ENCODE measurements at regions not wholly inside any gene's neighbourhood (a gene's known extent, or its start where the extent isn't known, plus 50 kb on each side); places are given as distances from the start of the nearest gene placed in this dataset.

DNA sequence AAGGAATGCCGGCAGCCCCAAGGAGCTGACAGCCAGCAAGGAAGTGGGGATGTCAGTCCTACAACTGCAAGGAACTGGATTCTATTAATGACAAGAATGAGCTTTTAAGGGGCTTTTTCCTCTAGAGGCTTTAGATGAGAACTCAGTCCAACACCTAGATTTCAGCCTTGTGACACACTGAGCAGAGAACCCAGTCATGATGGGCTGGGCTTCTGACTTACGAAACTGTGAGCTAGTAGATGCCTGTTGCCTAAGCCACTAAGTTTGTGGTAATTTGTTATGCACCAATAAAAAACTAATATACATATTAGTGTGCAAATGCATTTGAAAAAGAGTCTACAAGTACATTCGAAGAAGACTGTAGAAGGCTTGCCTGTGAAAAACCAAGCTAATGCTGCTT is 263.3 kb downstream of the SOX4 start:
- 100% methylated on average over 1 of the region's 3 CpGs for WGBS (ENCODE audit: insufficient coverage)
- Histone ChIP-seq H3K4me1 (ENCODE audit: control insufficient read depth, insufficient read depth, low read length) (no peaks in the 10 kb centered on the region), H3K27me3 (ENCODE audit: control insufficient read depth, insufficient read depth, low read length) (no peaks in the 10 kb centered on the region), H3K4me3 (ENCODE audit: low read length) (no peak overlapping the region), H3K36me3 (ENCODE audit: control insufficient read depth, insufficient read depth, low read length) (no peaks in the 10 kb centered on the region), H3K9me3 (replicated peaks; ENCODE audit: control insufficient read depth, low read depth, low read length) (no peaks in the 10 kb centered on the region), H3K27ac (ENCODE audit: low read length) (no peak overlapping the region)
- DNase-seq, result no peak

- Histone ChIP-seq H3K27me3 (ENCODE audit: control insufficient read depth, insufficient read depth, low read length) (no peaks in the 10 kb centered on the region), H3K4me1 (ENCODE audit: control insufficient read depth, insufficient read depth, low read length) (no peaks in the 10 kb centered on the region), H3K27ac (ENCODE audit: low read length) (no peak overlapping the region), H3K4me3 (ENCODE audit: low read length) (no peak overlapping the region), H3K36me3 (ENCODE audit: control insufficient read depth, insufficient read depth, low read length) (no peaks in the 10 kb centered on the region), H3K9me3 (replicated peaks; ENCODE audit: control insufficient read depth, low read depth, low read length) (no peaks in the 10 kb centered on the region)
- DNase-seq, result no peak
- WGBS (ENCODE audit: insufficient coverage), result no CpG with 5 or more reads among the region's 1 CpG
These were observed 264.5 kb downstream of the SOX4 start for GRCh38 chr6:21858076-21858475.

DNA sequence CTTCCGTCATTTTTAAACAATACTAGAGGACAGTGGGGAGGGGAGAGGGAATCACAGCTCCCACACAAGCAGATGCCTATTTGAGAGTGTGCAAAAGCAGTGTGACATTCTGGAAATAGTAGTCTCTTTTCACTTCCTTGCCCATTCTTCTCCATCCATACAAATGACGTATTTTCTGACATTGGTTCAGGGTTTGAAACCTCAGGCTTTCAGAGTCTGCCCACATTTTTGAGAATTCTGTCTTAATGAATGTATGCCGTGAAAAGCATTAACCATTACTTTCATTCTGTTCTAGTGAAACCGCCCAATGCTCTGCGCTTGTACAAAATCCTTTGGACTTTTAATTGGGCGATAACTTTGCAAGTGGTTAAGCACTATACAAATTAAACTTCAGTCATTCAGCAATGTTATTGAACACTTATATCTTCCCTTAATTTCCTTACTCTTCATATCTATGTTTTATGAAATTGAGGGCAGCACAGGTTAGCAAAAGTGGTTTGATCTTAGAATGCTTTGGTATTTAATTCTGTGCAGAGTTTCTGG is 265.7 kb downstream of the SOX4 start:
- Histone ChIP-seq H3K4me3 (ENCODE audit: low read length) (no peak overlapping the region), H3K27me3 (ENCODE audit: control insufficient read depth, insufficient read depth, low read length) (no peaks in the 10 kb centered on the region), H3K36me3 (ENCODE audit: control insufficient read depth, insufficient read depth, low read length) (no peaks in the 10 kb centered on the region), H3K4me1 (ENCODE audit: control insufficient read depth, insufficient read depth, low read length) (no peaks in the 10 kb centered on the region), H3K9me3 (replicated peaks; ENCODE audit: control insufficient read depth, low read depth, low read length) (no peaks in the 10 kb centered on the region), H3K27ac (ENCODE audit: low read length) (no peak overlapping the region)
- DNase-seq, result no peak
- WGBS (ENCODE audit: insufficient coverage), result 100% methylated on average over 1 of the region's 6 CpGs

DNA sequence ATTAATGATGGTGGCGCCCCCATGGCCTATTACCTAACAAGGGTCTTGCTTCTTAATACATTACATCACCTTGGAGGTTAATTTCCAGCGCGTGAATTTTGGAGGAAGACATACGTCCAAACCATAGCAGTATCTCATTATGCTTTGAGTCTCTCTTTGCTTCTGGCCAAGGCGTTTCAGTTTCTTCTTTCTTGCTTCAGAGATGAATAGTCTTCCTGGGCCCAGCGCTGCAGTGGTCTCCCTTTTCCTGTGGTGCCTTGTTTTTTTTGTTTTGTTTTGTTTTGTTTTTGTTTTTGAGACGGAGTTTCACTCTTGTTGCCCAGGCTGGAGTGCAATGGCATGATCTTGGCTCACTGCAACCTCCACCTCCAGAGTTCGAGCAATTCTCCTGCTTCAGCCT is 268.4 kb downstream of the SOX4 start:
- H3K4me1 ChIP-seq (ENCODE audit: control insufficient read depth, insufficient read depth, low read length), result no peaks in the 10 kb centered on the region
- DNase-seq, result no peak
- no peaks in the 10 kb centered on the region for H3K36me3 ChIP-seq (ENCODE audit: control insufficient read depth, insufficient read depth, low read length)
- H3K27me3 ChIP-seq (ENCODE audit: control insufficient read depth, insufficient read depth, low read length), result no peaks in the 10 kb centered on the region
- H3K9me3 ChIP-seq (replicated peaks; ENCODE audit: control insufficient read depth, low read depth, low read length), result no peaks in the 10 kb centered on the region
- H3K27ac ChIP-seq (ENCODE audit: low read length), result no peak overlapping the region
- H3K4me3 ChIP-seq (ENCODE audit: low read length), result no peak overlapping the region
- 93% methylated on average over 5 of the region's 8 CpGs for WGBS (ENCODE audit: insufficient coverage)

DNA sequence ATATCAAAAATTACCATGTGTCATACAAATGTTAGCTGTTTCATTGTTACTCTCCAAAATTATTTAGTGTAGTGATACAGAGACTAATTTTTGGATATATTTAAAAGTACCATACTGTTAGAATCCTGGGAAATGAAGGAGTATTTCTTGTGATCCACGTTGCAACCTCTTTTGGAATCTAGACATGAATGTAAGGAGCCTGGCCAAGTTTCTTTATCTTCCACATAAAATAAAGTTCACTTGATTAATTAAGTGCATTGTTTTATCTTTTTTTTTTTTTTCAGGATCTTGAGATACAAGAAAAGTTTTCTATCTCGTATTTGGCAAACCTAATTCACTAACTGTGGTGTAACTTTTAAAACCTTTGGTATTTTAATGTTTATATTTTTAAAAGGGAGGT is 270.7 kb downstream of the SOX4 start:
- no CpG with 5 or more reads among the region's 2 CpGs for WGBS (ENCODE audit: insufficient coverage)

DNA sequence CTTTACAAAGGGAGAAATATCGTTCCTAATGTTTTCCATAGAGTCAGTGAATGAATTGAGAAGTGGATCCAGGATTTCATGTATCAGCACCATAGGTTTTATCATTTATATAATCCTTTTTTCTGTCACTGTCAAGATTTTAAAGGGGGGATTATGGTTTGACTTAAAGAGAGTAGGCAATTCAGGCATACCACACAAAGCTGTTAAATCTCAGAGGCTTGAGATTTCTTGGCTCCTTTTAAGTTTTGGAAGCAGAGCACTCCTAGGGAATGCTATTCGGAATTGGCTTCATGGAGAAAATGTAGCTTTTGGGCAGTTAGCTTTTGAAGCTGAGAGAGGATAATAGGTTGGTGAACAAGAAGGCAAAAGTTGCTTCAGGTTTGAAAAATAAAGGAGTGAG is 274.7 kb downstream of the SOX4 start:
- 60% methylated on average over 1 of the region's 2 CpGs for WGBS (ENCODE audit: insufficient coverage)

More for the DNA sequence above, 270.7 kb downstream of the SOX4 start:
- H3K36me3 ChIP-seq (ENCODE audit: control insufficient read depth, insufficient read depth, low read length), result no peaks in the 10 kb centered on the region
- no peaks in the 10 kb centered on the region for H3K9me3 ChIP-seq (replicated peaks; ENCODE audit: control insufficient read depth, low read depth, low read length)
- no peak overlapping the region for H3K4me3 ChIP-seq (ENCODE audit: low read length)
- H3K27ac ChIP-seq (ENCODE audit: low read length), result no peak overlapping the region
- no peaks in the 10 kb centered on the region for H3K4me1 ChIP-seq (ENCODE audit: control insufficient read depth, insufficient read depth, low read length)
- no peak for DNase-seq
- H3K27me3 ChIP-seq (ENCODE audit: control insufficient read depth, insufficient read depth, low read length), result no peaks in the 10 kb centered on the region

DNA sequence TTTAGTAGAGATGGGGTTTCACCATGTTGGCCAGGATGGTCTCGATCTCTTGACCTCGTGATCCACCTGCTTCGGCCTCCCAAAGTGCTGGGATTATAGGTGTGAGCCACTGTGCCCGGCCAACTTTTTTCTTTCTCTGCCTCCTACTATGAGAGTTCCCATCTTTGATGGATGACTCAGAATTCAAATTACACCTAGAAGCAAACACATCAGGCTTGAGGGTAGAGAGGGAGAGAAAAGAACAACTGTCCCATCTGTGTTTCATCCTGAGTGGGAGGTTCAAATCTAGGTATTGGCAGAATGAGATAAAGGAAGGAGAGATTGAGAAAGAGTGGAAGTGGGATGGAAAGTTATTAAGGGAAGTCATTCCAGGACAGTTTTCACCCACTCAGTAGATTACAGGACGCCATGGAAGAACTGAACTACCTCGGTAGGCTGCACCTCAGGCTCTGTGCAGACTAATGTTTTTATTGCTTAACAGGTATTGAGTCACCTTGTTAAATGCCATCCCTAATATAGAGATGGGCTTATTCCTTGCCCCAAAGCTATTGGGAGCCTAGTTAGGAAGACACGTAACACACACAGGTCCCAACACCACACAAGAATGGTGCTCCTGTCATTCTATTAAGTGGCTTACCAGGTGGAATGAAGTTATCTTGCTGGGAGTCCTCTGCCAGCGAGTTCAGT is 275.7 kb downstream of the SOX4 start:
- 50% methylated on average over 1 of the region's 8 CpGs for WGBS (ENCODE audit: insufficient coverage)
- H3K36me3 ChIP-seq (ENCODE audit: control insufficient read depth, insufficient read depth, low read length), result no peaks in the 10 kb centered on the region
- peaks cover 9% of the 10 kb centered on the region for H3K4me1 ChIP-seq (ENCODE audit: control insufficient read depth, insufficient read depth, low read length)
- DNase-seq, result no peak
- peaks cover under 1% of the 10 kb centered on the region for H3K9me3 ChIP-seq (replicated peaks; ENCODE audit: control insufficient read depth, low read depth, low read length)
- no peak overlapping the region for H3K27ac ChIP-seq (ENCODE audit: low read length)
- no peak overlapping the region for H3K4me3 ChIP-seq (ENCODE audit: low read length)
- no peaks in the 10 kb centered on the region for H3K27me3 ChIP-seq (ENCODE audit: control insufficient read depth, insufficient read depth, low read length)

More for the DNA sequence above, 274.7 kb downstream of the SOX4 start:
- Histone ChIP-seq H3K36me3 (ENCODE audit: control insufficient read depth, insufficient read depth, low read length) (no peaks in the 10 kb centered on the region), H3K27ac (ENCODE audit: low read length) (no peak overlapping the region), H3K4me1 (ENCODE audit: control insufficient read depth, insufficient read depth, low read length) (peaks cover 6% of the 10 kb centered on the region), H3K4me3 (ENCODE audit: low read length) (no peak overlapping the region), H3K27me3 (ENCODE audit: control insufficient read depth, insufficient read depth, low read length) (no peaks in the 10 kb centered on the region), H3K9me3 (replicated peaks; ENCODE audit: control insufficient read depth, low read depth, low read length) (no peaks in the 10 kb centered on the region)
- DNase-seq, result peak; percentile 35

DNA sequence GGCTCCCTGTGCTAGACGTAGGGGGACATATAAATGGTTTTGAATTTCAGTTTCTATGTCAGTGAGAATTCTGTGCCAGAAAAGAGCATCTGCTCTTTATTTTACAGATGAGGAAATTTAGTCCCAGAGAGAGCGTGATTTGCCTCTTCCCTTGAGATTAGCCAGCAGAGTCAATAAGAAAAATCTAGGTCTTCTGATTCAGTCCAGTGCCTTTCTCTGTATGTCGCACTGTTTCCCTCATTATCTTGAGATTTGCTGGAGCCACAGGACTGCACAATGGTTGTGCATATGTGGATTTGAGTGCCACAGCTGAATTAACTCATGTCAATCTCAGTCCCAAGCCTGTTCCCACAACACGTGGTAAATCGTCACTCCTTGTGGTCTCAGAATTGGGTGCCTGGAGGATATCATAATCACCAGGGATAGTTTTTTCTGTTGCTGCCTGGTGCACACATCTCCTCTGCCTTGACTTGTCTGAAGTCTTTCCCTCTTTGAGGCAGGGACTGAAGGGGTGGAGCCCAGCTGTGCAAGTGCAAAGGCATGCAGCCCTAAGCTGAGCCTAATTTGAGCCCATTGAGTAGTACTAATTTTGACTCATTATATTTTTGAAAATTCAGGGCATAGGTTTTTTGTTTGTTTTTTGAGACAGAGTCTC is 276.7 kb downstream of the SOX4 start:
- no peak overlapping the region for H3K4me3 ChIP-seq (ENCODE audit: low read length)
- 14% methylated on average over 1 of the region's 5 CpGs for WGBS (ENCODE audit: insufficient coverage)
- H3K36me3 ChIP-seq (ENCODE audit: control insufficient read depth, insufficient read depth, low read length), result no peaks in the 10 kb centered on the region
- peaks cover 3% of the 10 kb centered on the region for H3K9me3 ChIP-seq (replicated peaks; ENCODE audit: control insufficient read depth, low read depth, low read length)
- DNase-seq, result peak; percentile 73
- no peak overlapping the region for H3K27ac ChIP-seq (ENCODE audit: low read length)
- H3K27me3 ChIP-seq (ENCODE audit: control insufficient read depth, insufficient read depth, low read length), result no peaks in the 10 kb centered on the region
- peaks cover 9% of the 10 kb centered on the region for H3K4me1 ChIP-seq (ENCODE audit: control insufficient read depth, insufficient read depth, low read length)

GRCh38 chr6:21871831-21872230 is 278.3 kb downstream of the SOX4 start:
- H3K36me3 ChIP-seq (ENCODE audit: control insufficient read depth, insufficient read depth, low read length), result no peaks in the 10 kb centered on the region
- H3K4me1 ChIP-seq (ENCODE audit: control insufficient read depth, insufficient read depth, low read length), result peaks cover 9% of the 10 kb centered on the region
- 20% methylated on average over 1 of the region's 5 CpGs for WGBS (ENCODE audit: insufficient coverage)

DNA sequence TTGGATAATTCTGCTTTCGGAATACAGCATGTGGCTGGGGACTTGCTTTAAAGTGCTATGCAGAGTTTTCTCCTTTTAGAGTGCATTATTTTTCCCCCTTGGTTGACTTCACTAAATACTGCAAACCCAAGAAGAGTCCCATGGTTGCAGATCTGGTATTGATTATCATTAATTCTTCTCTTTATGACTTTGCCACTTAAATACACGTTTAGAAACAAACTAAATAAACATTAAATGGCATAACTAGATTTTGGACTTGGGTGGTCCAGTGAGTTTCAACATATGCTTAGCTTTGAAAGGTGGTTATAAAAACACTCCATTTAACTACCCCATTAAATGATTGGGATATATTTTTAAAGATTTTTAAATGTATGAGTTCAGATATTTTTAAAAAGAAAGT is 279.2 kb downstream of the SOX4 start:
- Histone ChIP-seq H3K36me3 (ENCODE audit: control insufficient read depth, insufficient read depth, low read length) (no peaks in the 10 kb centered on the region), H3K27me3 (ENCODE audit: control insufficient read depth, insufficient read depth, low read length) (no peaks in the 10 kb centered on the region), H3K4me3 (ENCODE audit: low read length) (no peak overlapping the region), H3K9me3 (replicated peaks; ENCODE audit: control insufficient read depth, low read depth, low read length) (peaks cover 3% of the 10 kb centered on the region), H3K4me1 (ENCODE audit: control insufficient read depth, insufficient read depth, low read length) (peaks cover 9% of the 10 kb centered on the region), H3K27ac (ENCODE audit: low read length) (no peak overlapping the region)
- no peak for DNase-seq
- no CpG with 5 or more reads among the region's 2 CpGs for WGBS (ENCODE audit: insufficient coverage)

More at GRCh38 chr6:21871831-21872230, 278.3 kb downstream of the SOX4 start:
- H3K27me3 ChIP-seq (ENCODE audit: control insufficient read depth, insufficient read depth, low read length), result no peaks in the 10 kb centered on the region
- peaks cover 3% of the 10 kb centered on the region for H3K9me3 ChIP-seq (replicated peaks; ENCODE audit: control insufficient read depth, low read depth, low read length)
- DNase-seq, result no peak
- H3K27ac ChIP-seq (ENCODE audit: low read length), result no peak overlapping the region
- H3K4me3 ChIP-seq (ENCODE audit: low read length), result no peak overlapping the region
